ENCODE measurements at regions not wholly inside any gene's neighbourhood (a gene's known extent, or its start where the extent isn't known, plus 50 kb on each side); places are given as distances from the start of the nearest gene placed in this dataset.

DNA sequence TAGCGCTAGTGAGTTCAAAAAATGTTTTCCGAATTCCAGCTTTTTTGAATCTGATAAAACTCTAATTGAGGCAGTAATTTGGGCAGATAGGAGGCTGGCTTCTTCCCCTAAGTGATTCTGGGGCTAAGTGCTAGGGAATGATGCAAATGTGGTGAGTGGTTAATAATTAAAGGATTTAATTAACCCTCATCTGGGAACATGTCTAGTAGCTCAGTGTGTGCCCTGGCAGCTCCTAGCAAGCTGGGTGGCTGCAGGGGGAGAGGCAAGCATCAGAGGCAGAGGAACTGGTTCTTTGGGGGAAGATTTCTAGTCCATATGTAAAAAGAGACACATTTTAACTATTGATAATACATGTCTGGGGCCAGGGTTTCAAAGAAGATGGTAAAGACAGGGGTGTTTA lies 354.5 kb downstream of the WDR11 start:
- H3K27ac Mint-ChIP-seq, result no peak overlapping the region
- no peak for DNase-seq
- intact Hi-C loops (cut with micrococcal nuclease), result no loop called here
- no peaks in the 10 kb centered on the region for H3K27me3 Mint-ChIP-seq (ENCODE audit: low read depth)
- CTCF ChIA-PET, result no interaction called here
- H3K36me3 Mint-ChIP-seq (ENCODE audit: low read depth), result no peaks in the 10 kb centered on the region
- H3K4me3 Mint-ChIP-seq, result no peak overlapping the region
- no peaks in the 10 kb centered on the region for H3K4me1 Mint-ChIP-seq (ENCODE audit: low read depth)
- no peaks in the 10 kb centered on the region for H3K9me3 Mint-ChIP-seq

DNA sequence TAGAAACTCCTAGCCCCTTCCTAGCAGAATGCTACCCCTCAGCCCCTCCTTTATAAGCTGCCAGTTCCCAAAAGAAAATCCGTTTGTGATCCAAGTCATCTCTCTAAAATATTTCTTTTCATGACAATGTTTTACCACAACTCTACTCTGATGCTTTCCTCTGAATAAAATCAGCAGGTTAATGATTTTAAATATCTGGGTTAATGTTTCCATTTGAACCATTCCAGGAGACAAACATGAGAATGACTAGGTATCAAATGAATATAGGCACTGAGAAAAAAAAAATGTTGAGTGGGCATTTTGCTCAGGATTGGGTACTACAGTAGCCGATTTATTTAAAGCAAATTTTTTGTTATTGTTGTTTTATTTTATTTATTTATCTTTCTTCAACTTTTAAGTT lies 360.3 kb downstream of the WDR11 start:
- H3K9me3 Mint-ChIP-seq, result peaks cover 2% of the 10 kb centered on the region

DNA sequence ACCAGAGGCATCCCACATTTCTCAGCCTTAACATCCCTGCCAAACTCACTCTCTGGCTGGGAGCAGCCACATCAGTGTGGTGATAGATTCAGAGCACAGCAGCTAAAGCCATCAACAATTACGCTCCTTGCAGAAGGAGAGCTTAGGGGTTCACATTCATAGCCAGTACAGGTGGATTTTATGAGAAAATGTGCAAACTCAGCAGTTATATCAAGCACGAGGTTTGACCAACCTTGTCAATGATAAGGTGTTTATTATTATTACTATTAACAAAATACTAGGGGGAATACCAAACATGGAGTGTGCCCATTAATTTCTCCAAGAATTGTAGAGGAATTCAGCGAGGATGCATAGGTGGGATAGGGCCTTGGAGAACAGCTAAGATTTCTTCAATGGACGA lies 362.3 kb downstream of the WDR11 start:
- CTCF ChIA-PET, result no interaction called here
- Mint-ChIP-seq H3K9me3 (peaks cover 2% of the 10 kb centered on the region), H3K4me1 (ENCODE audit: low read depth) (no peaks in the 10 kb centered on the region), H3K36me3 (ENCODE audit: low read depth) (no peaks in the 10 kb centered on the region), H3K27ac (no peak overlapping the region), H3K27me3 (ENCODE audit: low read depth) (no peaks in the 10 kb centered on the region), H3K4me3 (no peak overlapping the region)
- DNase-seq, result no peak
- intact Hi-C loops (cut with micrococcal nuclease), result no loop called here

More for the DNA sequence above, 360.3 kb downstream of the WDR11 start:
- Mint-ChIP-seq H3K4me1 (ENCODE audit: low read depth) (no peaks in the 10 kb centered on the region), H3K36me3 (ENCODE audit: low read depth) (no peaks in the 10 kb centered on the region), H3K4me3 (no peak overlapping the region), H3K27me3 (ENCODE audit: low read depth) (no peaks in the 10 kb centered on the region), H3K27ac (no peak overlapping the region)
- CTCF ChIA-PET, result no interaction called here
- intact Hi-C loops (cut with micrococcal nuclease), result no loop called here
- DNase-seq, result no peak

DNA sequence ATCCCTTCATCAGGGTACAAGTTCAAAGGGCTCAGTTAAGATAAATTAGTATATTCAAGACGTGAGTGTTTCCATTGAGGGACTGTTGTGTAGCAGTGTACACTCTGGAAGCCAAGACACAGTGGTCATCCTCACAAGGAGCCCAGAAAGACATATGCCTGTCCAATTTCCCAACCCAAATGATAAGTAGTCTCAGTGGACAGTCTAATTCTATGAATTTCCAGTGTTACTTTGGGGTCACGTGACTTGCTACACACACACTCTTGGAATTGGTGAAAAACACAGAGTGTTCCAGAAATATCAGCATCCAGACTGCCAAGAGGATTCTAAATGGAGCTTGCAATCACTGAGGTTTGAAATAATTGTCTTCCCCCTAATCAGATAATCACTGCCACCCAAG lies 365.1 kb downstream of the WDR11 start:
- Mint-ChIP-seq H3K27ac (no peak overlapping the region), H3K9me3 (peaks cover 2% of the 10 kb centered on the region), H3K4me1 (ENCODE audit: low read depth) (no peaks in the 10 kb centered on the region), H3K27me3 (ENCODE audit: low read depth) (no peaks in the 10 kb centered on the region), H3K36me3 (ENCODE audit: low read depth) (no peaks in the 10 kb centered on the region), H3K4me3 (no peak overlapping the region)
- CTCF ChIA-PET, result no interaction called here
- DNase-seq, result no peak
- intact Hi-C loops (cut with micrococcal nuclease), result no loop called here

DNA sequence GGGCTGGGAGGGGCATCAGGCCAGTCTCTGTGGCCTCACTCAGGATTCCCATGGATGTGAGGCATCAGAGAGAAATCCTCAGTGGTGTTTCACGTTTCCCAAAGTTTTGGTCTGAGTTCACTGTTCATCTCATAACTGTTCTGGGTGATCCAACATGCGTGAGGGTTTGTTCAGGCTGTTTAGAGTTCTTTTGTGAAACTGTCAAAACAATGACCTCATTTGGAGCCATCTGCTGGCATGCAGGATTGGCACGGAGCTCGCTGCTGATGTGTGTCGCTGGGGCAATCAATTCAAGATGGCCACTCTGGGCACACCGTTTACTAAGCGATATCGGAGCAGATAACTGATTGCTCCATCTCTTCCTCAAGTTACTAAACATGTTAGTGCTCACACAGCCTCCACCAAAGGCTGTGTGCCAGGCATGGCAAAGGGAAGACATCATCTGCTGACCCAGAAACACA lies 365.6 kb downstream of the WDR11 start:
- CTCF ChIA-PET, result no interaction called here
- intact Hi-C loops (cut with micrococcal nuclease), result no loop called here
- no peak for DNase-seq
- Mint-ChIP-seq H3K4me3 (no peak overlapping the region), H3K9me3 (peaks cover 2% of the 10 kb centered on the region), H3K4me1 (ENCODE audit: low read depth) (no peaks in the 10 kb centered on the region), H3K36me3 (ENCODE audit: low read depth) (no peaks in the 10 kb centered on the region), H3K27ac (no peak overlapping the region), H3K27me3 (ENCODE audit: low read depth) (no peaks in the 10 kb centered on the region)

DNA sequence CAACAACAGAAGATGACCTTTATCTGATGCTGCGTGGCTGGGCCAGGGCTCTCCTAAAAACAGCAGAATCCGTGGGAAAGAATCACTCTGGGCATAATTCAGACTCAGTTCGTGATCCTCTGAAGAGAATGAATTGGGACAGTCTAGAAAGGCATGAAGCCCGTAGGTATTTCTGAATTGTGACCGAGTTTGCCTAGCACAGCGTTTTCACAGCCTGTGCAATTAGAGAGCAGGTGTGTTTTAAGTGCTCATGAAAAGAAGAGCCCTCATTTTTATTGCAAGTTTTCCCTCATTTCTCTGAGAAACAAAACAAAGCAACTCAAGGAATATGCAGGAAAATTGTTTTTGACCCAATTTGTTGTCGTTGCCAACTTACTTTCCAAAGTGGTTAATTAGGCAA lies 366.2 kb downstream of the WDR11 start:
- H3K27me3 Mint-ChIP-seq (ENCODE audit: low read depth), result no peaks in the 10 kb centered on the region
- CTCF ChIA-PET, result no interaction called here
- intact Hi-C loops (cut with micrococcal nuclease), result no loop called here

DNA sequence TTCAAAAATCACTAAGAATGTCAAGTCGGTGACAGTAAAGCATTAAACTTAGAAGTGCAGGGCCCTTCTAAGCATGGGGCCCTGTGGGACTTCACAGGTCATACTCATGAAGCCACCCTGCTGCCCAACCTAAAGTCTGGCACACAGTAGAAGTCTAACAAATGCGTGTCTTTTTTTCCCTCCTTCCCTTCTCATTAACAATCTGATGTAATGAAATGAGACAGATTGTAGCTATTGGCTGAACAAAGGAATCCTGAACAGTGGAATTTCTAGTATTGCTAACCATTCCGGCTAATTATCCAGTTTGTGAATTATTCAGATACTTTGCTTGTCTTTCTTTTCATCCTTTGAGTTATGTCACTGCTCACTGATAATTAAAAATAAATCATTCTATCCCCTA lies 369.9 kb downstream of the WDR11 start:
- intact Hi-C loops (cut with micrococcal nuclease), result no loop called here
- Mint-ChIP-seq H3K27ac (no peak overlapping the region), H3K4me3 (no peak overlapping the region), H3K36me3 (ENCODE audit: low read depth) (no peaks in the 10 kb centered on the region), H3K4me1 (ENCODE audit: low read depth) (no peaks in the 10 kb centered on the region), H3K9me3 (peaks cover 1% of the 10 kb centered on the region), H3K27me3 (ENCODE audit: low read depth) (no peaks in the 10 kb centered on the region)
- DNase-seq, result no peak
- CTCF ChIA-PET, result no interaction called here

More for the DNA sequence above, 366.2 kb downstream of the WDR11 start:
- Mint-ChIP-seq H3K36me3 (ENCODE audit: low read depth) (no peaks in the 10 kb centered on the region), H3K4me1 (ENCODE audit: low read depth) (no peaks in the 10 kb centered on the region), H3K9me3 (peaks cover 2% of the 10 kb centered on the region), H3K27ac (no peak overlapping the region), H3K4me3 (no peak overlapping the region)
- no peak for DNase-seq

DNA sequence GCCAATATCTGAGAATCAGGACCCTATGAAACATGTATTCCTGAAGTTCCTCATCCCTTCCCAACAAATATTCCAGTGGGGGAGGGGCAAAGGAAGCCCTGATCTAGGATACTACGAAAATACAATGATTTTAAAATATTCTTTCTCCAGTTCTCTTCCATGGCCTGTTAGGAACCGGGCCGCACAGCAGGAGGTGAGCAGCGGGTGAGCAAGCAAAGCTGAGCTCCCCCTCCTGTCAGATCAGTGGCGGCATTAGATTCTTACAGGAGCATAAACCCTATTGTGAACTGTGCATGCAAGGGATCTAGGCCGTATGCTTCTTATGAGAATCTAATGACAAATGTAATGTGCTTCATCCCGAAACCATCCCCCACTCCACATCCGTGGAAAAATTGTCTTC lies 370.8 kb downstream of the WDR11 start:
- Mint-ChIP-seq H3K9me3 (peaks cover 1% of the 10 kb centered on the region), H3K27ac (no peak overlapping the region), H3K4me1 (ENCODE audit: low read depth) (no peaks in the 10 kb centered on the region), H3K27me3 (ENCODE audit: low read depth) (no peaks in the 10 kb centered on the region), H3K4me3 (no peak overlapping the region), H3K36me3 (ENCODE audit: low read depth) (no peaks in the 10 kb centered on the region)
- intact Hi-C loops (cut with micrococcal nuclease), result no loop called here
- CTCF ChIA-PET, result no interaction called here
- DNase-seq, result no peak

DNA sequence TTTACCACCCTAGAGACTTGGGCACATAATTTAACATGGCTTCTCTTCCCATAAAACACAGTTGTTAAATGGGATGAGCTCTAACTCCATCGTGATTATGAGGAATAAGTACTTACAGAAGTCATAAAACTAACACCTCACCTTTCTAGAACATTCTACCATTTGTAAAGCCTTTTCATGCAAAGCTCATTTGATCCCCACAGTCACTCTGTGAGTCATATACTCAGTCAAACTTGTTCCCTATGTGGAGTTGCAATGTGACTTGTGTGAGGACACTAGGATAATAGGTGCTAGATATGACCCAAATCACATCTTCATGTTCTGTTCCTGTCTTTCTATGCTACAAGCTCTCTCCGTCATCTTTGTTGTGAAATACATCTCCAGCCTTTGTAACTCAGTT lies 371.7 kb downstream of the WDR11 start:
- peaks cover 1% of the 10 kb centered on the region for H3K9me3 Mint-ChIP-seq
- H3K27me3 Mint-ChIP-seq (ENCODE audit: low read depth), result no peaks in the 10 kb centered on the region

DNA sequence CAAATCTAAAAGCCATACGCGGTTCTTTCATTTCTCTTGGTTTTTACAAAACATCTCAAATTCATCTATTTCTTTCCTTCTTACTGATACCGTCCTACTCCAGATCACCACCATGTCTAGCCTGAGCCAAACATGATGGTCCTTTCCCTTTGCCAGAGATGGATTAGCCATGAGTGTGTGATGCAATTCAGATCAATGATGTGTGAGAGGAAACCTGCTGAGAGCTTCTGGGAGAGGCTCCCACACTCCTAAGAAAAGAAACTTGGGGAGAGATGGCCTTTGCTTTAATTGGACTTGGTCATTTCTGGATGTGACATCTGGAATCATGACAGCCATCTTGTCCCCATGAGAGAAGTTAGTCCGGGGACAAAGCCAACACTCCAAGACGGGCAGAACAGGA lies 367.2 kb downstream of the FGFR2 start:
- H3K36me3 Mint-ChIP-seq (ENCODE audit: low read depth), result no peaks in the 10 kb centered on the region
- peaks cover 8% of the 10 kb centered on the region for H3K9me3 Mint-ChIP-seq
- H3K27ac Mint-ChIP-seq, result no peak overlapping the region
- H3K4me1 Mint-ChIP-seq (ENCODE audit: low read depth), result no peaks in the 10 kb centered on the region
- no peak for DNase-seq
- no peak overlapping the region for H3K4me3 Mint-ChIP-seq
- CTCF ChIA-PET, result no interaction called here
- intact Hi-C loops (cut with micrococcal nuclease), result no loop called here
- H3K27me3 Mint-ChIP-seq (ENCODE audit: low read depth), result peaks cover 3% of the 10 kb centered on the region

More for the DNA sequence above, 371.7 kb downstream of the WDR11 start:
- Mint-ChIP-seq H3K4me3 (no peak overlapping the region), H3K36me3 (ENCODE audit: low read depth) (no peaks in the 10 kb centered on the region), H3K27ac (no peak overlapping the region), H3K4me1 (ENCODE audit: low read depth) (no peaks in the 10 kb centered on the region)
- CTCF ChIA-PET, result no interaction called here
- intact Hi-C loops (cut with micrococcal nuclease), result no loop called here
- DNase-seq, result no peak

DNA sequence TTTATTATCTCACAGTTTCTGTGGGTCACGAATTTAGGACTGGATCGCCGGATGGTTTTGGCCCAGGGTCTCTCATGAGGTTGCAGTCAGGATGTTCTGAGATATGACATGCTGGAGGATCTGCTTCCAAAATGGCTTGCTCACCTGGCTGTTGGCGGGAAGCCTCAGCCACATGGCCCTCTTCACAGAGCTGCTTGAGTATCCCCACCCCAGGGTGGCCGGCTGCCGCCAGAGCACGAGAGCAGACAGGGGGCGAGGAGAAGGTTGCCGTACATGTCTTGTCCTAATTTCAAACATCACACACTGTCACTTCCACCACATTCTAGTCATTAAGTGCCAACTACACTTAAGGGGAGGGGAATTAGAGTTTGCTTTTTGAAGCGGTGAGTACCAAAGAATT lies 365.8 kb downstream of the FGFR2 start:
- Mint-ChIP-seq H3K27ac (no peak overlapping the region), H3K27me3 (ENCODE audit: low read depth) (peaks cover 3% of the 10 kb centered on the region), H3K9me3 (peaks cover 13% of the 10 kb centered on the region), H3K4me1 (ENCODE audit: low read depth) (no peaks in the 10 kb centered on the region), H3K36me3 (ENCODE audit: low read depth) (no peaks in the 10 kb centered on the region), H3K4me3 (no peak overlapping the region)
- intact Hi-C loops (cut with micrococcal nuclease), result no loop called here
- CTCF ChIA-PET, result no interaction called here
- DNase-seq, result no peak

DNA sequence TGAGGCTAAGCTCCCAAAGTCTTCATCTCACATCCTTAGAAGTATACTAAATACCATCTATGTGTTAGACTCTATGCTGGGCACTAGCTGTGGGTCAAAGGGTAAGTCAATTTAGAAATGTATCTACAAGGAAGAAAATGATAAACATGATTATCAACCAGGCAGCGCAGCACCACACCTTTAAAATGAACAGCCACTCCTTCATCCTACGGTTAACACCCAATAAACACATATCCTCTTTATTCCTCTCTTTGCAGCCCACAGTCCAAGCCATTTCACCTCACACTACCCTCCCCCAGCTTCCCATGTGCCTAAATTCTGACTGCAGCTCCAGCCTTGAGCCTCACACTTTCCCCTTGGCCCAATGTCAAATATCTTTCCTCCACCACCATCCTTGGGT lies 362.6 kb downstream of the FGFR2 start:
- Mint-ChIP-seq H3K4me3 (no peak overlapping the region), H3K9me3 (peaks cover 19% of the 10 kb centered on the region), H3K27ac (no peak overlapping the region), H3K27me3 (ENCODE audit: low read depth) (peaks cover 3% of the 10 kb centered on the region), H3K4me1 (ENCODE audit: low read depth) (no peaks in the 10 kb centered on the region), H3K36me3 (ENCODE audit: low read depth) (no peaks in the 10 kb centered on the region)
- intact Hi-C loops (cut with micrococcal nuclease), result no loop called here
- CTCF ChIA-PET, result no interaction called here
- no peak for DNase-seq

DNA sequence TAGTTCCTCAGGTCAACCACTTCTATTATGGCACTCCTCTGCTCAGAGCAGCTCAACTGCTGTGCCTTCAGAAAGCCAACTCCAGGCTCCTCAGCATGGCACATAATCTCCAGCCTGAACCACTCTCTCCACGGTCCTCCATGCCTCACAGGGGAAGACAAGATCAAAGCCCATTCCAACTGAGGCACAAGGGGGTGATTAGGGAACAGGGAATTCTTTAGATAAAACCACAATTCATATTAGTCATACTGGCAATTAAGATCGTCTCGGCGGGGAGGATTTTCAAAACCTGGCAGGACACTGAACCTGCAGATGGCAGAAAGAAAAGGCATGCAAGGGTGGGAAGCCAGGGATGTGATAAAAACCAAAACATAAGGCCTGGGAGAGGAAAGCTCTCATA lies 361.6 kb downstream of the FGFR2 start:
- no peak overlapping the region for H3K27ac Mint-ChIP-seq
- no peaks in the 10 kb centered on the region for H3K4me1 Mint-ChIP-seq (ENCODE audit: low read depth)
- H3K4me3 Mint-ChIP-seq, result no peak overlapping the region
- peaks cover 3% of the 10 kb centered on the region for H3K27me3 Mint-ChIP-seq (ENCODE audit: low read depth)
- peaks cover 19% of the 10 kb centered on the region for H3K9me3 Mint-ChIP-seq
- no peaks in the 10 kb centered on the region for H3K36me3 Mint-ChIP-seq (ENCODE audit: low read depth)
- intact Hi-C loops (cut with micrococcal nuclease), result no loop called here
- CTCF ChIA-PET, result no interaction called here
- no peak for DNase-seq

DNA sequence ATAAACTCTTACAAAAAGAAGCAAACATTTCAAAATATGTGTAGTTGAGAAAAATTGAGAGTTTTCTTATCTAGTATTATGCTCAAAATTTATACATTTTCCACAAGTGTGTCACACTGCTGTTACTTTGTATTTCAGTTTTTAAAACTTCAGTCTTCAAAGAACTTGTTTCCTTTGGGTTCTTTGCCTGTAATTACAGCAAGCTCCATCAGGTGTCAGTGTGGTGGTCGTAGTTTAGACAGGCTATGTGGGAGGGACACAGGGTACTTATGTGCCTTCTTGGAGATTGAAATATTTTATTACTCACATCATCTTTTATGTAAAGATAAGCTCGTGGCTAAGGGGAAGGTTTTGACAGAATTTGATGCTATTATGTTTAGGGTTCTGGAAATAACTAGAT lies 360.5 kb downstream of the FGFR2 start:
- no peak overlapping the region for H3K27ac Mint-ChIP-seq

More for the DNA sequence above, 360.5 kb downstream of the FGFR2 start:
- DNase-seq, result no peak
- H3K27me3 Mint-ChIP-seq (ENCODE audit: low read depth), result peaks cover 3% of the 10 kb centered on the region
- intact Hi-C loops (cut with micrococcal nuclease), result no loop called here
- no peak overlapping the region for H3K4me3 Mint-ChIP-seq
- CTCF ChIA-PET, result no interaction called here
- H3K4me1 Mint-ChIP-seq (ENCODE audit: low read depth), result no peaks in the 10 kb centered on the region
- peaks cover 19% of the 10 kb centered on the region for H3K9me3 Mint-ChIP-seq
- no peaks in the 10 kb centered on the region for H3K36me3 Mint-ChIP-seq (ENCODE audit: low read depth)

All from activated naive CD4-positive, alpha-beta T cell treated with anti-CD3 and anti-CD28 coated beads for 36 hours (primary cell).